ENCODE measurements at regions not wholly inside any gene's neighbourhood (a gene's known extent, or its start where the extent isn't known, plus 50 kb on each side); places are given as distances from the start of the nearest gene placed in this dataset.
"Not testable (repeated sequence)": the region's sequence is repeated elsewhere in the genome, so short reads cannot be mapped to it uniquely, and the experiment has no call there.

DNA sequence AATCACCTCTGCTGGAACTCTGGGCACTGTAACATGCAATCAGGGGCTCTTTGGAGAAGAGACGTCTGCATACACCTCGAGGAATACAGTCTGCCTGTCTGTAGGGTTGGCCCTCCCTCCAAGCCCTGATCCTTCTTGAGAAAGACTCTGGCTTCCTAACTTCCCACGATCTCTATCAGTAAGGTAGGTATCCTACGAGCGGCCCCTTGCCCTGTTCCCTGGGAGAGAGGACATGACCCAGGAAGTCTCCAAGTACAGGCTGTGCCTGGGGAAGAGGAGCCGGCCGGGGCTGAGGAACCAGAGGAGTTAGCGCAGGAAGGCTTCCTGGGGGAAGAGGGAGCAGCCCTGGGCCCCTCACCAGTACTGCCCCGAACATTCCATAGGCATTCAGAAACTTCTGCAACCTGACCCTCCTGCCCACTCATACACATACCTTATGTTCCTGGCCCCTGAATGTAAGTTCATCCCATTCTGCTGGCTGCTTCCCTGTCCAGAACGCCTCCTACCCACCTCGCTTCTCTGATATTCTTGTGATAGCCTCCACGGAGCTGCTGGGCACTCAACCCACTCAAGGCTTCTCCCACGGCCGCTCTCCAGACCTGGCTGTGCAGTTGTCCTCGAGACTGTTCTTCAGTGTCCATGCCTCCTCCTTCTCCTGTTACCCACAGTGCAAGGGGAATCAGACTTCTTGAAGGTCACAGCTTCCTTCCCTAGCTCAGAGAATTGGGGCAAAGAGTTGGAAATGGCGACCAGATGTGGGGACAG lies 116.1 kb downstream of the CYP26B1 start:
- DNase-seq = no peak

DNA sequence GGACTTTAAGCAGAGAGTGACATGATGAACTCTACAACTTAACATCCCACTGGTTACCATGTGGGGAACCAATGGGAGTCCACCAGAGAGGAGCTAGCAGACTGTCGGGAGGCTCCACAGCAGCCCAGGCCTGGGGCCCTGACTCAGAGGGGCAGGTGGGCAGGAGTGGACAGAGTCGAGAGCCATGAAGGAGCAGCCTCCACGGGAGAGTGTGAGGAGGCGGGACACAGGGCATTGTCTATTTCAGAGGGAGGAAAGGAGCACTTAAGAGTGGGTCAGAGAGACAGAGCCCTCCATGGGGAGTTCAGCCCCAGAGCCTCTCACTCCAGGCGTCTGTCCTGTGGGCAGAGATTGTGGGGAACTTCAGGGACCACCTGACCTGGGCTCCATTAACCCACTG lies 118.7 kb downstream of the CYP26B1 start:
- no peak for DNase-seq

DNA sequence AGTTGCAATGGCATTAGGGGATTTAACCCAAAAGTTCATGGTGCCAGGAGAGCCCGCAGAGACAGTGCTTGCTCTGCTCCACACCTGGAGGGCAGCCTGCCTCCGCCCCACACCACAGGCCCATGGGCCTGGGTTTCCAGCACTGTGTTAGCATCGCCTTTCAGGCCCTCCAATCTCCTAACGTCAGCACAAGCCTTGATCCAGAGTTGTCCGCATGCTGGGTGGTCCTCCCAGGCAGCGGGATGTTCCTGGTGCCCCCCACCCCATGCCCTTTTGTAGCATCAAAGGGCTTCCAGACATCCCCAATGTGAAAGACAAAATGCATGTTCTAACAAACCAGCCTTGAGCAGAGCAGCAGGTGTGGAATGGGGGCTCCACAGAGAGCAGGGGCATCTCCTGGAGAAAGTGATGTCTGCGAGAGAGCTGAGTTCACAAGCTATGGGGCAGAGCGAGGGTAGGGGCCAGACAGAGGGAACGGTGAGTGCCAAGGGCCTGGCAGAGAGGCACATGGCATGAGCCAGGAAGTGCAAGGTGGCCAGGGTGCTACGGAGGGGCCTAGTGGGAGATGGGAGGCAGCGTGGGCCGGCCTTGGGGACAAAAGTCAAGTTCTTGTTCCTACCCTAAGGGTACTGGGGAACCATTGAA lies 119.2 kb downstream of the CYP26B1 start:
- DNase-seq = no peak

DNA sequence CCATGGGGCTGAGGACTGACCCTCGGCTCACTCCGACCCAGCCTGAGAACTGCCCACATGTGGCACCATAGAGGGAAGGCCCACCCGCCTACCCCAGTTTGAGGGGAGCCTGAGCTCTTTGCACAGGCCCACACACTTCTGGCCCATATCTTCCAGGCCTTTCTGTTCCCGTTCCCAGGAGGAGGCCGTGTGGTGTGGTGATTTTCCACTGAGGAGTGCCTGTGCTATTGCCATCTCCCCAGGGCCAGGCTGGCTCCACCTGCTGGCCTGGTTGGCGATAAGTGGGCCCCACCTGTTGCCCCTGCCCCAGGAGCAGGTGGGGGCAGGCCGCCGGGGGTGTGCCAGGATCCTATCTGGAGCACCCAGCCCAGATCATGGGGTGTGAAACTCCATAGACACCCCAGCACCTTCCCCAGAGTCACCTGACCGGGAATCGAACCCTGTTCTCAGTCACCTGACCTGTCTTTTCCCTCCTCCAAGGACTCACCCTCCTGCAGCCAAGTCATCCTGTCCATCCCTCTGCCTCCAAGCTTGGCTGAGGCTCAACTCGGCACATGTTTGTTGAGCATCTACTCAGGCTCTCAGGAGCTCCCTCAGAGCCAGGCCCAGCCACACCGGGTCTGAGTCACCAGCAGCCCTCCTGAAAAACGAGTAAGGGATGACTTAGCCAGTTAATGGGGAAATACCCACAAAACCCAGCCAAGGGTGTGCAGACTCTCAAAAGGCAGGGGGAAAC lies 120.1 kb downstream of the CYP26B1 start:
- DNase-seq = no peak

DNA sequence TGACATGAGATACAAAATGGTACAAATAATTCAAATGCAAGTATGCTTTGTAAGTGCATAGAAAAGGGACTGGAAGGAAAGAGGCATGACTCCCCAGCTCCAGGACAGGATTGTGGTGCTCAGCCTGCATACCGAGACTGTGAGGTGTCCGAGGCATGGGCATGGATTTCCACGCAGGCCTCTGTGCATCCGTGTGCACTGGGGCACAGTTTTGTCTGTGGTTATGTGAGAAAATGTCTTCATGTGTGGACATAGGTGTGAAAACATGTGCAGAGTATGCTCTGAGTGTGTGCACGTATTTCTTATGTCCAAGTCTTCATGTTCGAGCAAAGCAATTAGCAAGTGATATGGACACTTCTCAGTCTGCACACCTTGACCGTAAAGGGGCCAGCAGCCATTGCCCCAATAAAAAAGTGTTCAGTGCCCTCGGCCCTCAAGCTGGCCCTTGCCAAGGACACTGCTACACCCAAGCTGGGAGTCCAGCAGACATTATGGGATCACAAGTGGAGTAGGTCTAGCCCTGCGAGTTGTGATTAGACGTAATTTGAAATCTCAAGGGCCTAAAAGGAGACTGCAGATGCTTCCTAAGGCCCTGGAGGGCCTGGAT lies 120.7 kb downstream of the CYP26B1 start:
- no peak for DNase-seq

DNA sequence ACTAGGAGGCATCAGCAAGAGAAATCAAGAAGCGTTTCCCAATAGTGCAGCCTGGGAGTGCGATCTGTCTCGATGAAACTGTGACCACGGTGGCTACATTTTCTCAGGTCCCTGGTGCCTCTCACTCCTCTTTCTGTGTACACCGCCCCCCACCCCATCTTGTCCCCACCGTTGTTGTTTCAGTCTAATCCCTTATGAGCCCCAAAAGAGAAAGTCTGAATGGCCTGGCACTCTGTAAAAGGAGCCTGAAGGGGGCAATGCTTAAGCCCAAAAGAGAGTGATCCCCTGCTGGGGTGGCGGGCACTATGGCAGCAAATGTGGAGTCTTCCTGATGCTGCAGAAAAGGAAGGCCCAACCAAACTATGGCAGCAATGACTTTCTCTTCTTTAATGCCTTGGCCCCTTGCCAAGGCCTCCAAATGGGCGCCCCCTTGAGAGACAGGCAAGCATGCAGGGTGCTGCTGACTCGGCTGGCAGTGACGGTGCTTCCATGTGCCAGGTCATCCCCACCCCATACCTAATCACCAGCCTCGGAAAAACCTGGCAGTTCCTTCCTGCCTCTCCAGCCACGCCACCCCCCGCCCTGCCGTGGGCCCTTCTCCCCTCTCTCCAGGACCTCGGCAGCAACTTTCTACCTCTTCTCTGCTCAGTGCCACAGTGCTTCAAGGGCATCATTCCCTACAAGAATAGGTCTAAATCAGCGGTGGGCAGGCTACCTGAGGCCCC lies 123.0 kb downstream of the CYP26B1 start:
- no peak for DNase-seq

DNA sequence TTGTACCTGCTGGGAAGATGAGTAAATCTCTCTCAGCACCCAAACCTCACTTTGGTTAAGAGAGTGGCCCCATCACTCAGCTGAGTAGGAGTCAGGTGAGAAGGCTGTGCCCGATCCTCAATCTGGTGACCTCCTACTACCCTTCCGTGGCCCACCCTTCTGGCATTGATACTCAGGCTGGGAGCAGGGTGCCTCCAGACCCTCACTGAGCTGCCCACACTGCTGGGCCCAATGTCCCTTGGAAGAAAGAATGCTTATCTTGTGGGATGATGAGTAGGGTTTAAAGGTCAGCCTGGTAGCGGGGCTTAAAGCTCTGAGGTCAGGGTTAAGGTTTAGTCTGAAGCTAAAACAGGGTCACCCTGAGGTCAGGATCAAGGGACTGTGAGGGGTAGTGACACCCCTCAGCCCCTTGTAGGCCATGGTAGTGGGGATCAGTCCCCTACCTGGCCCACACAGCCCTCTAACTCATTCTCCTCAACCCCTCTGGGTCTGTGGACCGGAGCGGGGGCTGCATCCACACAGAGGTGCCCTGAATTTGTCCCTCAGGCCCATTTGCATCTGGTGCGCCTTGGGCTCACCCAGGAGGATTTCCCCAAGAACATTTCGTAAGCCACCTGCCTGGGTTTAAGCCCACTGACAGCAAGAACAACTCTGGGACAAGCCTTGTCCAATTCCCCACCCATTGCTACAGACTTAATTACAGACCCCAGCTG lies 123.8 kb downstream of the CYP26B1 start:
- no peak for DNase-seq

DNA sequence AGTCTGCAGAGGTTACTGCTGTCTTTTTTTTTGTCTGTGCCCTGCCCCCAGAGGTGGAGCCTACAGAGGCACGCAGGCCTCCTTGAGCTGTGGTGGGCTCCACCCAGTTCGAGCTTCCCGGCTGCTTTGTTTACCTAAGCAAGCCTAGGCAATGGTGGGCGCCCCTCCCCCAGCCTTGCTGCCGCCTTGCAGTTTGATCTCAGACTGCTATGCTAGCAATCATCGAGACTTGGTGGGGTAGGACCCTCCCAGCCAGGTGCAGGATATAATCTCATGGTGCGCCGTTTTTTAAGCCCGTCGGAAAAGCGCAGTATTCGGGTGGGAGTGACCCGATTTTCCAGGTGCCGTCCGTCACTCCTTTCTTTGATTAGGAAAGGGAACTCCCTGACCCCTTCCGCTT lies 126.3 kb downstream of the CYP26B1 start:
- not testable (repeated sequence) for DNase-seq

DNA sequence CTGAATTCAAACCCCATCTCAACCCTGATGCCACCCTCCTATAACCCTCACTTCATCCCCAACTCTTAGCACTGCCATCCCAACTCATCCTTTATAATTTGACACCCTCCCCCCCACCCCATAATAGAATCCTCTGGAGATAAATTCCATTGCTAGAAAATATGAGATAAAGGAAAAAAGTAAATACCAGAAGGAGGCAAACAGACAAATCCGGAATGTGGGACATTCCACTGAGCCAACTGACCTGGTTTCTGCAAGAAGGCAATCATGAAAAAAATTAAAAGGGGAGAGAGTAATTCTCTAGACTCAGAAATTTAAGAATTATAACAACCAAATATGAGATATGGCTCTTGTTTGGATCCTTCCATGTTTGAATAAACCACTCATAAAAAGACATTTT lies 132.4 kb downstream of the CYP26B1 start:
- no peak for DNase-seq

DNA sequence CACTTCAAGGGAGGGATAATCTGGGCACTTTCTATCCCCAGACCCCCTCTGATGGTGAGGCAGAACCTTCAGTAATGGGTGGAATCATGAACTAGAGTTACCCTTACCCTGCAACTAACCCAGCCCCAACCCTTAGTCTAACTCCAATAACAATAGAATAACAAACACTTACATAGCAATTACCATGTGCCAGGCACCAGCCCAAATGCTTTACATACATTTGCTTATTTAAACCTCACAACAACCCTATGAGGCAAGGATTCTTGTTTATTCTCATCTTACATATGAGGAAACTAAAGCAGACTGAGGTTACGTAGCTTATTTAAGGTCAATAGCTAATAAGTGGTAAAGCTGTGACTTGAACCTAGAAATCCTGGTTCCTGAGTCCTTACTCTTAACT lies 132.8 kb downstream of the CYP26B1 start:
- no peak for DNase-seq

DNA sequence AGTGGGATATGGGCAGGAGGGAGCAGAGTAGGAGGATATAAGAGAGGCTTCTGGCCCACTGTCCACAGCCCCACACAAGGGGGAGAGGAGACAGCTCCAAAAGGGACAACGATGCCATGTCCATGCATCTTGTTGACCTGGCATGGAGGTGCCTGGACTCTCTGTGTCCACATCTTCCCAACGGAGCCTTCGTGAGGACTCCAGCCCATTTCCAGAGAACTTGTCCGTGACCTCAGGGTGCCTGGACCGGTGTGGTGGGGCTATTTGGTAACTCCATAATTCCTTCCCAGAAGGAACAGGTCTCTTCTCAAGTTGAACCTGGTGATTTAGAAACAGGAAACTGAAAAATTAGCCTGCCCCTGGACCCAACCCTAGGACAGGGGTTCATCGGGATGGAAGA lies 133.9 kb downstream of the CYP26B1 start:
- DNase-seq = no peak

DNA sequence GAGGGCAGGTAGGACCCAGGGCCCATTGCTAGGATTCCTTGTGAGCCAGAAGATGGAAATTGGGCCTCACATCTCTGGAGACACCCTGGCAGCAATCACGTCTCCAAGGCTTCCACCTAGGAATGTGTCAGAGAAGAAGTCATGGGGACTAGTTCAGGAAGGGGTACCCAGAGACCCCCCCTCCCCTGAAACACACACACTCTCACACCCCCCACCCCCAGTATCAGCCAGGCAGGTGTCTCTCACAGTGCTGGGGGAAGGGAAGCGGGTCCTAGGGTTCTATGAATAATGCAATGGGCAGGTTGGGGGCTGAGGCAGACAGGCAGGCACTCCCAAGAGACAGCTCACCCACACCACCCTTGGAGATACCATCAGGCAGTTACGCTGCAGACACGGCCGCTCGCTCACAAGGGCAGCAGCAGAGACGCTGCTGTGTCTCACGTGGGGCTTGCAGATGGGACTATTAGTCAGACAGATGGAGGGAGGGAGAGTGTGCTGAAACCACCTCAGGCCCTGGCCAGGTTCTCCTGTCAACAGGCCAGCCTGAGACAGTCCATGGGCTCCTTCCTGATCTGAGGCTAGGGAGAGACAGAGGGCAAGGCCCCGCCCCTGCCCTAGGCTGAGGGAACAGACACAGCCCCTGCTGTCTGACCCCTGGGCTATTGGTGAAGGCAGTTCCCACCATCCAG lies 134.6 kb downstream of the CYP26B1 start:
- no peak for DNase-seq

DNA sequence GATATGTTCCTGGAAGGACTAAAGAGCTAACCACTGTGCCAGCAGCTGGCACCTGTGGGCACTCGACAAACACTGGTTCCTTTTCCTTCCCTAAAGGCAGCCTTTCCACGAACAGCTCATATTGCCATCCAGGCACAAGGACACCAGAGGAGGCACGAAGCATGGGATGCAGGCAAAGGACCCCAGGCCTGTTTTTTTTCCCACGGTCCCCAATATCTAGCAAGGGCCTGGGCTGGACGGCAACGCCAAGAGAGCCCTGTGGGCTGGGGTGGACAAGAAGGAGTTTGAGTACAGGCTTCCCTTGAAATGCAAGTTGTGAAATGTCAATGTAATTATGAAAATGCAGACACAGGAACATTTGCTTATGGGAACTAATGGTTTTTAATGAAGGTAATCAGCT lies 135.9 kb downstream of the CYP26B1 start:
- no peak for DNase-seq

DNA sequence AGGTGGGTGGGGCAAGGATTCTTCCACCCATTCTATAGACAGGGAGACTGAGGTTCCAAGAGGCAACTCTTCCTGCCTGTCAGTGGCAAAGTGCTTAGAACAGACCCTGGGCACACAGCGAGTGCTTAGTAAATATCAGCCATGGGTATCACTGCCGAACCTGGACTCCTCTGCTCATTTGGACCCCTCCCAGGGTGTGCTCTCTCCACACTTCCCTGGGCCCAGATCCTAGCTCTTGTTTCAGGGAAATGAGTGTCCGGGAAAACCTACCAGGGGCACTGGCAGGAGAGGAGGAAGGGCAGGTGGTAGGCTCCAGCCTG lies 136.3 kb downstream of the CYP26B1 start:
- no peak for DNase-seq

DNA sequence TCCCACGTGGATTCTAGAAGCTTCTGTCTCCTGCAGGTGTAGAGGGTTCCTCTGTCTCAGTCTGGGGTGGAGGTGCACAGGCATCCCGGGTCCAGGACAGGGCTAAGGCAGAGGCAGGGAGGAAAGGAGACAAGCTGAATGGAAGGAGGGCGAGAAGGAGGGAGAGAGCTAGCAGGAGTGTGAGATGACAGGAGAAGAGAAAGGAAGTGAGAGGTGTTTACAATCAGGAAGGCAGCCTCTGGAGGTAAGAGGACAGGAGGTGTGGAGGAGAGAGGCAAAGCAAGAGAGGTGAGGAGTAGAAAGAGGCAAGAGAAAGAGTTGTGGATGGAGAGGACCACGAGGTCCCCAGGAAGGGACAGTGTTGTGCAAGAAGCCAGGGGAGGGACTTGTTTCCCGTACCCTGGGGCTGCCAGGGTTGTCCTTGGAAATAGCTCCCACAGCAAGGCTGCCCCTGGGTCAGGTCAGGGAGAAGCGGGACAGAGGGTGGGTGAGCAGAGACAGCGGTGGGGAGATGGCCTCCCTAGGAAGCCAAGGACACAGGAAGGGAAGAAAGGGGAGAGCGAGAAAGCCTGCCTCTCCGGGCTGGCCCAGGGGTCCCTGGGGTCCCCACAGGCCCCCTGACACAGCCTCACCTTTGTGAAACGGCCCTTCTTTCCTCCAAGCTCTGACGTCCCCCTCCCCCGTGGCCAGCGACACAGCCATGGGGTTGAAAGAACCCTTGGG lies 136.9 kb downstream of the CYP26B1 start:
- no peak for DNase-seq

DNA sequence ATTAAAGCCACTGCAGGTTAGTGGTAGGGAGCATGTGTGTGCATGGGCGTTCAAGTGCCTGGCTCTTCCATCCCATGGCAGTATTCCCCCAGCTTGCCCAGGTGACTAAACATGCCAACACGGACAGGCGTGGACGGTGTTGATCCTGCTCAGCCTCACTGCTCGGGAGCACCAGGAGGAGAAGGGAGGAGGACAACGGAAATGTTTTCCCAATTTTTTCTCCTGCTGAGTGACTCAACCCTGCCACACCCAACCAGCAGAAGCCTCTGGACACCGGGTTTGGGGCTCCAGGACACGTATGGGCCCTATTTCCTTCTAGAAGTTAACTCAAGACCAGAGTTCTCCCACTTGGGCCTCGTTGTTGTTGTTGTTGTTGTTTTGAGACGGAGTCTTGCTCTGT lies 139.1 kb downstream of the CYP26B1 start:
- DNase-seq = no peak

DNA sequence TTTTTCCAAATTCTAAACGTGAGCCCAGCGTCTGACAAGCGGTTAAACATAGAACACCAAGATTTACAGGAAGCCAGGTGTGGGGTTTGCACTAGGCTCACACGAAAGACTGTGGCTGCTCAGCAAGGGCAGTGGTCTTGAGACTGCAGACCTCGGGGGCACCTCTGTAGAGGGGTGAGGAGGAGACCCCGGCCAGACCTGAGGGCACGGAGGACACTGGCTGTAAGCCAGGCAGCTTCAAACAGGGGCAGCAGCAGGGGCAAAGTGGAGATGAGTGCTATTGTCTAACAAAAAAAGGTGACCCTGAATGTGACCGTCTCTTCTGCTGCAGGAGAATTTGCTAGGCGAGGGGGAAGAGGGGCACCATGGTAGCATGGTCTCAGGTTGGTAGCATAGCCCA lies 140.3 kb downstream of the CYP26B1 start:
- DNase-seq = no peak

DNA sequence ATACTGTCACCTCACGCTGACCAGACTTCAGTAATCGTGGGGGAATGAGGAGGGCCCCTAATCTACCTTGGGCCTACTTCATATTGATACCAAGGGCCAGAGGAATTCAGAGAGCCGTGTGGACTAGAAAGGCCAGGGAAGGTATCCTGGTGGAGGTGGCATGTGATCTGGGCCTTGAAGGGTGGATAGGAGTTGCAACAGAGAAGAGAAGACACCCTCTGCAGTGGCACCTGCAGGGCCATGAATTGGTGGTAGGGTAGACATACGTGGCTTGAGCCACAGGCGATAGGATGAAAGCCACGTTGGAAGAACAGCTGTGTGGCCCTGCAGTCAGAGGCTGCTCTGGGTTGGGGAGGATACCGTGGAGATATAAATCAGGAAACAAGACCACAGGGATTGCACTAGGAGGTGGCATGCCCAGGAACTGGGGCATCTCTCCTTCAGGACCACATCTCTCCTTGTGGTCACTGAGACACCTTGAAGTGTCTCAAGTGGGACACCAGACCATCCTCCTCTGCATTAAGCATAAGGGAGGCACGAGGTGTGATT lies 141.4 kb downstream of the CYP26B1 start:
- no peak for DNase-seq

DNA sequence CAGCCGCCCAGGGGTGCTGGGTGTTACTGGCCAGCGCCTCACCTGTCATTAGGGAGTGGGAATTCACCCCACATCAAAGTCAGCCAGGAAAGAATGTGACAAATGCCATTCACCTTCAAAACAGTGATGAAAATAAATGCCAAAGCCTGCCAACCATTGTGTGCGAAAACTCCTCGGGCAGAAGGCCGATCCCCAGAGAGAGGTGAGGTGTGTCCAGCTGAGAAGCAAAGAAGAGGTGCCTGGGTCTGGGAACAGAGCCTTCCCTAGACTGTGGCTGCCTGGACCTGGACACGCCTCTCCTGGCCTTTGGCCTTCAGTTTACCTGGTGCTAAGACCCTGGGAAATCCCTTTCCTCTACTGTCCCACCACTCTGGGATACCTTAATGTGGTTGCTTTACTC lies 142.7 kb downstream of the CYP26B1 start:
- no peak for DNase-seq

DNA sequence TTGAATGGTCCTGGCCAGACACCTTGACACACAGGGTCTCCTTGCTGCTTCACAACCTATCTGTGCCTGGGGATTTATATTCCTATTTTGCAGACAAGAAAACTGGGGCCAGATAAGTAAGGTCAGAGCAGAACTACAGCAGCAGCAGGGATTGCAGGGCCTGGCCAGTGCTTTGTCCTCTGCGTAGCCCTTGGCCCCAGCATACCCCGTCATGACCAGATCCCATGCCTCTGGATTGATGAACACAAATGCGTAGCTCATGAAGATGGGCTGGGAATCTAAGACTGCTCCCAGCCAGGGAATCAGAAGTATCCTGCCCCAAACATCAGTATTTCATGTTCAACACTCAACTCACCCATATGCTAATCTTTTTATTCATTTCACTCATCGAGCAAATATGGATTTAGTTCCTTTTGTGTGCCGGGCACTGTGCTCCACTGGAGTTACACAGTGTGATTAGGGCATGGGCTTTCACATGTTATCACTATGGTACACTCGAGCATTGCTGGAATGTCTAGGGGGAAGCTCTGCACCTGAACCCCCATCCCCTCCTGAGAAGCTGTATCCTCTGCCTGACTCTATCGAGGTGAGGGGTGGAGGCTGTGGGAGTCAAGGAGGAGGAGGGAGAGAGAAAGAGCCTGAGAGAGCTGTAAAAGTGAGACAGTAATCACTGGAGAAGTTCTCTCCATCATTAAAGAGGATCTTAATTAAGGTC lies 143.3 kb downstream of the CYP26B1 start:
- DNase-seq = no peak
